ENCODE measurements at regions not wholly inside any gene's neighbourhood (a gene's known extent, or its start where the extent isn't known, plus 50 kb on each side); places are given as distances from the start of the nearest gene placed in this dataset.

- no peak for TF ChIP-seq CTCF (conservative IDR thresholded peaks at IDR 0.05; ENCODE audit: low read length)
- TF ChIP-seq EZH2phosphoT487 (IDR thresholded peaks at IDR 0.05; ENCODE audit: borderline replicate concordance, low read depth, low read length): no peak
These were observed 1397.6 kb downstream of the FAM133A start for GRCh38 chrX:95071621-95072020.

Data from OCI-LY7 (cell line).